IgD-negative memory B cell (primary cell): ENCODE measurements at regions not wholly inside any gene's neighbourhood (a gene's known extent, or its start where the extent isn't known, plus 50 kb on each side); places are given as distances from the start of the nearest gene placed in this dataset.
"Not testable (repeated sequence)": the region's sequence is repeated elsewhere in the genome, so short reads cannot be mapped to it uniquely, and the experiment has no call there.

ENCODE experiments used
- H3K27ac Mint-ChIP-seq, 3 donors: one replicate each; pipeline ENCODE4 v1.8.0; 2020 to 2022; ENCODE audit warnings: mild to moderate bottlenecking in 3 of 3, mixed read lengths in 3 of 3, moderate library complexity in 1 of 3
- H3K27me3 Mint-ChIP-seq: one replicate; pipeline ENCODE4 v1.8.0; 2021; ENCODE audit warnings: mixed read lengths
- H3K36me3 Mint-ChIP-seq: one replicate; pipeline ENCODE4 v1.8.0; 2020; ENCODE audit warnings: mild to moderate bottlenecking, mixed read lengths
- H3K4me1 Mint-ChIP-seq, 3 donors: one replicate each; pipeline ENCODE4 v1.8.0; 2020 to 2022; ENCODE audit warnings: mixed read lengths in 3 of 3, mild to moderate bottlenecking in 1 of 3
- H3K4me3 Mint-ChIP-seq, 4 donors: one replicate each; pipeline ENCODE4 v1.8.0; 2020 to 2022; ENCODE audit warnings: mild to moderate bottlenecking in 4 of 4, mixed read lengths in 4 of 4, moderate library complexity in 3 of 4
- H3K9me3 Mint-ChIP-seq, 3 donors: one replicate each; pipeline ENCODE4 v1.8.0; 2020 to 2021; ENCODE audit warnings: mixed read lengths in 3 of 3, mild to moderate bottlenecking in 1 of 3

DNA sequence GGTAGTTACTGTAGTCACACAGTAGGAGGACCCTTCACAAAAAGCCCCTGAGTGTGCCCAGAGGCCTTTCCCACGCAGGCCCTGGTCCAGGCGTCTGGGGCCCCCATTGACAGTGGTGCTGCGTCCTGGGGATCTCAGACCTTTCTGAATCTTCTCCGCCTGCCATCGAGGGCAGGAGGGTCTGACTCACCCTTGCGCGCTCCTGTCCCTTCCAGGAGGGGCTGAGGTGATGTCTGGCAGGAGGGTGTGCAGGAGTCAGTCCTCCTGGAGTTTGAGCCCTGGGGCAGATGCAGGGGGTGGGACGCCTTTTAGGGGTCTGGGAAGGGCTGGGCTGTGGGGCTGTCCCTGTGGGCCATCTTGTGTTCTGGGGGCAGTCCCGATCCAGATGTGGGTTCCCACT, 386.8 kb downstream of the TMEM121 start:
- Mint-ChIP-seq H3K27ac (no peak overlapping the region), H3K4me3 (peak overlapping the region in 1 of 4 donors; percentile 23), H3K4me1 (peaks cover 0 to 2% (median 0%) of the 10 kb centered on the region in 3 donors), H3K27me3 (no peaks in the 10 kb centered on the region), H3K9me3 (no peaks in the 10 kb centered on the region), H3K36me3 (no peaks in the 10 kb centered on the region)

DNA sequence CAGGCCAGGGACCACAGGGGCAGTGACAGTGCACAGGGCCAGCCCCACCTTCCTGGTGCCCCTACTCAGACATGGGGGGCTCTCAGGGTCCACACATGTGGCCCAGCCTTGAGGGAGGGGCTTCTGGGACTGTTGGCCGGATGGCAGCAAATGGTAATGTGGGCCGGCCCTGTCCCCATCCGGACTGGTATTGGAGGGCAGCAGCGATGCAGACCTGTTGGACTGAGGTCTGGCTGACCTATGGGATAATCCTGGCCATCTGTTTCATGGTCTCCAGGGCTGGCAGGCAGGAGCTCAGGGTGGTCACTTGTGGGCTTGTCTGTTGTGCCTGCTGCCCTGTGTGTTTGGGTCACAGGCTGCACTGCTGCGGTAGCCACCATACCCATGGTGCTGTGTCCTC, 387.5 kb downstream of the TMEM121 start:
- no peak overlapping the region for H3K27ac Mint-ChIP-seq
- peak overlapping the region in 1 of 4 donors; percentile 65 for H3K4me3 Mint-ChIP-seq
- H3K27me3 Mint-ChIP-seq, result no peaks in the 10 kb centered on the region
- H3K36me3 Mint-ChIP-seq, result no peaks in the 10 kb centered on the region
- no peaks in the 10 kb centered on the region for H3K9me3 Mint-ChIP-seq
- H3K4me1 Mint-ChIP-seq, result peaks cover 0 to 2% (median 0%) of the 10 kb centered on the region in 3 donors

DNA sequence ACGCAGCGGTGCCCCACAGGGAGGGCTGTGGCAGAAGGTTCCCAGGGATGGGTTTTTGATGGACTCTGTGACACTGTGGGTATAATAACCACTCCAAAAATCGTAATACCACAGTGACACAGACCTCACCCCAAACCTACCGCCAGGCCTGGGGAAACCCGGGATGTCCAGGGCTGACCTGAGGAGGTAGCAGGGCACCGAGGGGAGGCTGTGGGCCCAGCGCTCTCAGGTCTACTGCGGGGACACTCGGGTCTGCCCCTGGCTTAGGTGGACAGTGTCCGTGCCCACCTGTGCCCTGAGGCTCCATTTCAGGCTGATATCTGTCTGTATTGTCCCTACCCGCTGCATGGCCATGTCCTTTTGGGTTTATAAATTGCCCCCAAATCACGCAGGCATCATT, 387.9 kb downstream of the TMEM121 start:
- H3K9me3 Mint-ChIP-seq, H3K4me1 Mint-ChIP-seq, H3K27ac Mint-ChIP-seq, H3K27me3 Mint-ChIP-seq, H3K36me3 Mint-ChIP-seq: not testable (repeated sequence)
- H3K4me3 Mint-ChIP-seq, result peak overlapping the region in 2 of 4 donors; percentile 72 to 81

DNA sequence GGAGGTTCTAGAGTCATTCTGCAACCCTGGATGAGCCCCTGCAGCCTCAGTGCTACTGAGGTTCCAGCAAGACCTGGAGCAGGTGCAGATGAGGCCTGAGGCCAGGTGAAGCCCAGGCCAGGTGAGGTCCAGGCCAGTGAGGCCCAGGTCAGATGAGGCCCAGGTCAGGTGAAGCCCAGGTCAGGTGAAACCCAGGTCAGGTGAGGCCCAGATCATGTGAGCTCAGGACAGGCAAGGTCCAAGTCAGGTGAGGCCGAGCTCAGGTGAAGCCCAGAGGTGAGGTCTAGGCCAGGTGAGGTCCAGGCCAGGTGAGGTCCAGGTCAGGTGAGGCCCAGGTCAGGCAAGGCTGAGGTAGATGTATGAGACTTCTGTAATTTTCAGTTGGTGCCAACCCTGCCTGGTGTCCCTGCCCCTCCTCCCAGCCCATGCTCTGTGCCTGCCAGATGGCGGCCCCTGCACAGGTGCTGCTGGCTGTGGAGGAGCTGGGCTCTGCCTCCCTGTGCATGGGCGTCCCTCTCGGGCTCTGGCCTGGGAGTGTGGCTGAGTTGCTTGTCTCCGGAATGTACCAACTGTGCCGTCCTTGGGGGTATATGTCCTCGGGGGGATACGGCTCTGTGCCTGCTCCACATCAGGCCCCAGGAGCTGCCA, 388.5 kb downstream of the TMEM121 start:
- peaks cover 0 to 2% (median 0%) of the 10 kb centered on the region in 3 donors for H3K4me1 Mint-ChIP-seq
- no peak overlapping the region for H3K27ac Mint-ChIP-seq
- H3K9me3 Mint-ChIP-seq, result no peaks in the 10 kb centered on the region
- no peaks in the 10 kb centered on the region for H3K36me3 Mint-ChIP-seq
- peak overlapping the region; percentile 60 to 83 (median 76) for H3K4me3 Mint-ChIP-seq
- no peaks in the 10 kb centered on the region for H3K27me3 Mint-ChIP-seq

DNA sequence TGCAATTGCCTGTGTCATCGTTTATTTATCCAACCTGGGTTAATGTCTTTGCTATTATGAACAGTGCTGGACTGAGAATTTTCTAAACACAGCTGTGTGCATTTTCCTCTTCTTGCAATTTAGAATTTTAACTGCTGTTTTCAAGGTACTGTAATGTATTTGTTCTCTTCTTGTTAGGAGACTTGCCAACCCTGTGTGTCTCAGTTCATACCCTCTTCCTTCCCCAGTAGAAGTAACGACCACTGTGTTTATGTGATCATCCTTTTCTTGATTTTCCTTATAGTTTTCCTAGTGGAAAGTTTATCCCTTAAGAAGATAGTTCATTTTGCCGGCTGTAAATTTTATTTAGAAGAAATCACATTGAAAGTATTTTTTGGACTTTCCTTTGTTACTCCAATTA, 389.2 kb downstream of the TMEM121 start:
- not testable (repeated sequence) for H3K27me3 Mint-ChIP-seq, H3K36me3 Mint-ChIP-seq, H3K9me3 Mint-ChIP-seq, H3K4me1 Mint-ChIP-seq
- H3K27ac Mint-ChIP-seq, result peak overlapping the region in 1 of 3 donors; percentile 53
- peak overlapping the region in 3 of 4 donors; percentile 60 to 83 (median 72) for H3K4me3 Mint-ChIP-seq

DNA sequence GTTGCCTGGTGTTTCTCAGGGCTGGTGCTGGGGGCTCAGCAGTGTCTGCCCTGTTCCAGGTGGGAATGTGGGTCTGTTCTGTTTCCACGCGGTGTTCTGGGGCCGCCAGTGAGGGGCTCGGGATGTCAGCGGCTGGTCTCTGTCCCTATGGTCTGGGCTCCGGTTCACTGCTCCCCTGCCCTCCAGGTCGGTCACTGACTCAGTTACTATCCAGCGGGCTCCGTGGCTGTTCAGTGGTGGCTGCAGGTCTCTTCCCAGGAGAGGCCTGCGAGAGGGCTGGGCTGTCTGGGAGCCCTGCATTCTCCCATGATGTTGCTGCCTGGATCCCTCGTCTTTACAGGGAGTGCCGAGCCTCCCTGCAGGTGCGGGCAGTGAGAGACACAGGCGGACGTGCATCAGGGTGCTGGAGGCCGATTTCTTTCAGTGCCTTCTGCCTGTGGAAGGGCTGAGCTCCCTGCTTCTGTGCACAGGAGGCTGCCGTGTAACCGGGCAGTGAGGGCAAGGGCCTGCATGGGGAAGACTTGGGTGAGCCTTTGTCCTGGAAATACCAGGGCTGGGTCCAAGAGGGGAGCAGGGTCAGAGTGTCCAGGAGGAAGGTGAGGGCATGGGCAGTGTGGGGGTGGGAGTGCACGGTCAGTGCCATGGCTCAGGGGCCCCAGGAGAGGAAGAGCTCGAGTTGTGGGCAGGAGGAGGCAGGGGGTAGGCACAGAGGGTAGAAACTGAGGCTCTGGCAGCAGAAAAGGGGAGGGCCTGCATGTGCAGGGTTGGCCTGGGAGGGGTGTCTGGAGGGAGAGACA, 391.0 kb downstream of the TMEM121 start:
- H3K9me3 Mint-ChIP-seq, result not testable (repeated sequence)
- H3K4me3 Mint-ChIP-seq, result peak overlapping the region; percentile 23 to 82 (median 78)

DNA sequence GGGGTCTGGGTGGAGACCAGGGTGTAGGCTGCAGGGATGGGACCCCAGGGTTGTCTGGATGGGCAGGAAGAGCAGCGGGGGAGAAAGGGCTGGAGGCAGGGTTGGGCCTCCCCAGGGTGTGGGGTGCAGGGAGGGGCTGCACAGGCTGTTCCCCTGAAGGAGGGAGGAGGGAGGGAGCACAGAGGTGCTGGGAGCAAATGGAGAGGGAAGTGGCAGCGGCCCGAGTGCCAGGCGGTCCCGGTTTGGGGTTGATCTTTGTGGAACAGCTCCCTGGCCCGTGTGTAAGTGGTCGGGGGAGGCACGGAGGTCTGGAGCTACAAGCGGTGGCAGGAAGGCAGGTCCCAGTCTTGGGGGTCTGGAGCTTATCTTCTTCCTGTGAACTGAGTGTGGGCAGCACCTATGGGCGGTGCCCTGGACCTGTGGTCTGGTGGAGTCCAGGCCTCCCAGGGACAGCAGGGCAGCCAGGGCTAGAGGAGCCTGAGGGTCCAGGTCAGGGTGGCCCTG, 391.6 kb downstream of the TMEM121 start:
- Mint-ChIP-seq H3K36me3 (peaks cover 2% of the 10 kb centered on the region), H3K4me3 (peak overlapping the region in 3 of 4 donors; percentile 71 to 78 (median 77)), H3K27ac (peak overlapping the region in 2 of 3 donors; percentile 14 to 86), H3K27me3 (no peaks in the 10 kb centered on the region), H3K9me3 (no peaks in the 10 kb centered on the region), H3K4me1 (peaks cover 0 to 2% (median 0%) of the 10 kb centered on the region in 3 donors)

More for the DNA sequence above, 391.0 kb downstream of the TMEM121 start:
- H3K27ac Mint-ChIP-seq, result peak overlapping the region in 2 of 3 donors; percentile 14 to 86
- H3K4me1 Mint-ChIP-seq, H3K27me3 Mint-ChIP-seq, H3K36me3 Mint-ChIP-seq: not testable (repeated sequence)

DNA sequence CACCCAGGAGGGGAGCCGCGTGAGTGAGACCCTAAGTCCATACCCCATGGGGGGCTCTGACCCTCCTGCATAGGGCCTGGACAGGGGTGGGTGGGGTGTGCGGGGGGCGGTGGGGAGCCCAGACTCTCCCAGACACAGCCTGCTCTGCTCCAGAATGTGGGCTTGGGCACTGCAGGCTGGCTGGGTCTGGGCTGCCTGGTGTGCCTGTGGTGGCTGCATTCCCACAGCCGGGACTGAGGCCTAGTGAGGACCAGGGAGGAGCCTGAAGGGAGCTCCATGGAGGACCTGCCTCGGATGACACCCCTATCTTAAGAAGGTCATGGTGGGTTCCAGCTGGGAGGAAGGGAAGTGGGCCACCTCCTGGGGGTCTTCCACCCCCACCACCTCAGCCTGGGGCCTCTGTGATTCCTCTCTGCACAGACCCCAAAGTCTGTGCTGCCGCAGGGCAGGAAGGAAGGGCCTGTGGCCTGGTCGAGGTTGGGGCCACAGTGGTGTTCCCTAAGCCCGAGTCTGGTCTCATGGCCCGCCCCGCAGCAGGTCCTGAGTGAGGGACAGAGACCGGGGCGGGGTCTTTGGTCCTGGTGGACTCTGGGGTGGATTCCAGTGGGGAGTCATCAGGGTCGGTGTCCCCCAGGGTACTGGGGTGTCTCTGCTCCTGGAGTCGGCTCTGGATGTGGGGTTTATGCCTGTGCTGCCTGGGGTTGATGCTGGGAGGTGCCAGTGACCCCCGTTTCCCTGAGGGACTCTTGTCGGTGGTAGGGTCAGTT, 392.3 kb downstream of the TMEM121 start:
- Mint-ChIP-seq H3K27me3 (no peaks in the 10 kb centered on the region), H3K4me3 (peak overlapping the region; percentile 40 to 77 (median 69)), H3K4me1 (peaks cover 0 to 2% (median 0%) of the 10 kb centered on the region in 3 donors), H3K27ac (no peak overlapping the region), H3K36me3 (peaks cover 2% of the 10 kb centered on the region), H3K9me3 (no peaks in the 10 kb centered on the region)

DNA sequence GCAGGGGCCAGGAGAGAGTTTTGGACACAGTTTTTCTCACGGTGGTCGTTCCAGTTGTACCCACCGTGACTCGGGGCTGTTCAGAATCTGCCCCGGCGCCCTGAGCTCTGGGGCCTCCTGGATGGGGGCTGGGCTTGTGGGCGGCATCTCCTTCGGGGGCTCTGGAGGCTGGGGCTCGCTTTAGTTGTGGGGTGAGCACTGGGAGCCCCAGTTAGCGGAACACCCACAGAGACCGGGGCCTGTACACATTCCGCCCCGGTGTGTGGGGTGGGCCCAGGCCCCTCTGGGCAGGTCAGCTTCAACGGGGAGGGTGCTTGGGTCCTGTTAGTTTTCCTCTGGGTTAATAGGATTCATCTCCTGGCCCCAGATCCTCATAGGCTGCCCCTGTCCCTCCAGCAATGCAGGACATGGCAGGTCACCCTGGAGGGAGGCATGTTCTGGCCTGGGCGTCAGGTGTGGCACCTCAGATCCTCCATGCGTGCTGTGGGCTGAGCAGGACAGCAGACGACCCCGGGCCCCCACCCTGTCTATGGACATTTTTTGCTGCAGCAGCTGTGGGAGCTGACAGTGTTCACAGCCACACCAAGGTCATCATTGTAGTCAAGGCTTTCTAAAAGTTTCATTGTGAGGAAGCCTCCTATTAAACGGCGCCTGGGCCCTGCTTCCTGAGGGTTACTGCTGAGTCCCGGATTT, 393.2 kb downstream of the TMEM121 start:
- H3K4me1 Mint-ChIP-seq, result peaks cover 0 to 2% (median 0%) of the 10 kb centered on the region in 3 donors
- peaks cover 2% of the 10 kb centered on the region for H3K36me3 Mint-ChIP-seq
- H3K27ac Mint-ChIP-seq, result no peak overlapping the region
- peak overlapping the region; percentile 71 to 91 (median 78) for H3K4me3 Mint-ChIP-seq
- no peaks in the 10 kb centered on the region for H3K9me3 Mint-ChIP-seq
- no peaks in the 10 kb centered on the region for H3K27me3 Mint-ChIP-seq

DNA sequence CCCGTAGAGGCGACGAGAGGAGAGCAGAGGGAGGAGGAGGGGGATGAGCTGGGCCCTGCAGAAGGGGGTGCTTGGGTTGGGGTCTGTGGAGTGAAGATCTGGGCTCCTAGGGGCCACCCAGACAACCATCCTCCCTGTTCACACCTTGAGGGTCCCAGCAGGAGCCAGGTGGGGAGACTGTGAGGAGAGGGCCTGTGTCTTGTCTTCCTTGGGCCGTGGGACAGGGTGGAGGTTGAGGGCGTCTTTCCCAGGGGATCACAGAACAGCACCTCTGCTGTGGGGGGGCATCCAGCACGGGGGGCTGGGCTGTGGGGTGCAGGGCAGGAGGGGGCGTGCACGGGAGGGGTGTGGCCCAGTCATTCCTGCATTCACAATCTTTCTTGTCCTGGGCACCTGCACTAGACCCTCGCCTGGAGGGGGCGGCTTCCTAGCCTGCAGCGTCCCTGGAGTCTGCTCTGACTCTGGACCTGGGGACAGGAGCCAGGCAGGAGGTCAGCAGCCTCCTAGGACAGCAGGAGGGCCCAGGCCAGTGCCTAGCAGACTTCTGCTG, 393.8 kb downstream of the TMEM121 start:
- peak overlapping the region; percentile 71 to 91 (median 78) for H3K4me3 Mint-ChIP-seq
- not testable (repeated sequence) for H3K36me3 Mint-ChIP-seq, H3K27ac Mint-ChIP-seq, H3K4me1 Mint-ChIP-seq, H3K27me3 Mint-ChIP-seq, H3K9me3 Mint-ChIP-seq

DNA sequence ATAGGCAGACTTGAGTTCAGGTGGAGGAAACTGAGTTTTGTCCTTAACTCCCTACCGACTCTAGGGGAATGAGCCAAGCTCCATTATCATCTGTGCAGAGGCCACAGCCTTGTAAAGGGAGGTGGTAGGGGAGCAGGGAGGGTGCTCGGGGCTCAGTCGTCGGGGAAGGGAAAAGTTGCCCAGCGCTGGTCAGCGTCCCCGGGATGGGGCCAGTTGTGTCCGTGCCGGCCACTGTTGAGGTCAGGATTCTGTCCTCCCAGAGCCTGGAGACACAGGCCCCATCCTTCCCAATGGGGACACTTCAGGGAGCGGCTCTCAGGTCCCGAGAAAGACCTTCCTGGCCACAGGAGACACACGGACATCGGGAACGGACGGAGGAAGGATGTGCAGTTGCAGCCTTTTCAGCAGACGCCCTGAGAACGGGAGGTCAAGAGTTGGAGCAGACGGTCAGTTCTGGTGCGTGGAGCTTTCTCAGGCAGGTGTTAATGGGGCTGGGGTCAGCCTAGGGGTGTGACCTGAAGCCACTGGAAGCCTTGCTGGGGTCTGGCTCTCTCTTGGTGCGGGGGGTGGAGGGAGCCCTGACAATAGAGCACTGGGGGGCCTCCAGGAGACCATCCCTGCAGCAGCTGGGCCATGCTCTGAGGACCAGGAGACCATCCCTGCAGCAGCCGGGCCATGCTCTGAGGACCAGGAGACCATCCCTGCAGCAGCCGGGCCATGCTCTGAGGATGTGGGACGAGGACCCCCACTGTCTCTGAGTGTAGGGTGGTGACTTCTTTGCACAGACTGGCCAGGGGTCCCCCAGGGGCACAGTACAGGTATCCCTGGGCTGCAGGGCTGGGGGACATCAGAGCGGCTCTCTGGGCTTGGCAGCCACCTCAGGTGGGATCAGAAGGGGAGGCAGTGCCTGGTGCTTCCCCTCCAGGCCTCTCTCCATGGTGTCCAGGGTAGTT, 394.7 kb downstream of the TMEM121 start:
- H3K4me1 Mint-ChIP-seq, H3K27ac Mint-ChIP-seq, H3K27me3 Mint-ChIP-seq, H3K9me3 Mint-ChIP-seq, H3K36me3 Mint-ChIP-seq: not testable (repeated sequence)
- peak overlapping the region; percentile 52 to 80 (median 66) for H3K4me3 Mint-ChIP-seq

DNA sequence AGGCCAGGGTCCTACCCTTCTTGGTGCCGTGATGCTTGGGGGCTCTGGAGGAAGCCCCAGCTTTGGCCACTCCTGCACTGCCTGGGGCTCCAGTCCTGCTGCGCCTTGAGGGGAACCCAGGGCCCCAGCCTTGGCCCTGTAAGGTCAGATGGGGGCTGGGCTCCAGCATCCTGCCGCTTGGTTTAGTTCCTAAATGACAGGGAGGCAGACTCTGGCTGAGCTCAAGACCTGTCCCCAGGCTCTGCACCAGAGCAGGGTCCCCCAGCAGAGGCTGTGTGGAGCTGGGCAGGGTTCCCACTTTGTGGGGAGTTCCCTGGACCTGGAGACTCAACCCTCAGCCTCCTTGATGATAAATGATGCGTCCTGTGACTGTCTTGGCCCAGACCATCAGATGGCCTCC, 395.4 kb downstream of the TMEM121 start:
- not testable (repeated sequence) for H3K36me3 Mint-ChIP-seq, H3K4me1 Mint-ChIP-seq, H3K27ac Mint-ChIP-seq, H3K9me3 Mint-ChIP-seq, H3K27me3 Mint-ChIP-seq
- peak overlapping the region in 2 of 4 donors; percentile 21 to 52 for H3K4me3 Mint-ChIP-seq

DNA sequence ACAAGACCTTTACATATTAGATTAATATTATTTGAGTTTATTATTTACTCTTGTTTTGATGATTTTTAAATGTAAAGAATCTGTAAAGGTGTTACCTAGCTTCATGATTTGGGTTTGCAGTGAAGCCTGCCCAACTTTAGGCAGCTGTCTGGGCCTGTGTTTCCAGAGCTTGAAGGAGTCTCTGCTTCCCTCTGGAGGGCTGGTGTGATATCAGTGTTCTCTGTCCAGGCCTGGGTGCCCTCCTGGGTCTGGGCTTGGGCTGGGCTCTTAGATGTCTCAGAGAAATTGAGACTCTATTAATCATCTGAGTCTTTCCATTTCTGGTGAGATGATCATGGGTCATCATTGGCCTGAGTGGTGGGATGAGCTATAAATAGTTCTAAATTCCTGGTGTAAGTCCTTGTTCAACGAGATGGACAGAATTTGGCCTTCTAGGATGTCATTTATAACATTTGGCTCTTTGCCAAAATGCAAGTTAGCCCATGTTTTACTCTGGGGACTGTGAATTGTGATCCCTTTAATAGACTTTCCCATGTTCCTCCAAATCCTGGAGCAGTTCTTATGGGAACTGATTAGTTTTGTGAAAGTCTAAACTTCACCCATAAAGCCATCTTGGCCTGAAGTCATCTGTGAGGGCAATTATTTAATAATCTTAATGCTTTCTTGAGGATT, 397.3 kb downstream of the TMEM121 start:
- H3K36me3 Mint-ChIP-seq, H3K27me3 Mint-ChIP-seq, H3K9me3 Mint-ChIP-seq, H3K4me1 Mint-ChIP-seq, H3K4me3 Mint-ChIP-seq: not testable (repeated sequence)
- H3K27ac Mint-ChIP-seq, result peak overlapping the region in 1 of 3 donors; percentile 85
